IMR-90 (cell line): ENCODE measurements at regions not wholly inside any gene's neighbourhood (a gene's known extent, or its start where the extent isn't known, plus 50 kb on each side); places are given as distances from the start of the nearest gene placed in this dataset.

Experiments
- ATAC-seq: fragments of 200-7000 bp; cut with Tn5 transposase; 2 replicates; pipeline ENCODE4 v1.9.1; 2020; ENCODE audit warnings: low read depth, mild to moderate bottlenecking, moderate library complexity
- BruUV-seq: library from RNA; stranded (reverse); fragments of 400-500 nt; replicated peaks from 2 replicates; lab custom pipeline; 2021; lab: Mats Ljungman, UMichigan
- CTCF ChIA-PET: fragments of 300-600 bp; formaldehyde crosslinking; extraction: SDS; loops from one replicate; lab custom pipeline; 2021; ENCODE audit warnings: antibody characterized with exemption; lab: Yijun Ruan, JAX
- POLR2A ChIA-PET: fragments of 300-600 bp; sonication (Branson Sonifier 250); formaldehyde crosslinking; loops from one replicate; lab custom pipeline; 2022; ENCODE audit warnings: antibody characterized with exemption; ENCODE audit not compliant: unreplicated experiment; lab: Charles Lee
- DNase-seq: peaks from one replicate; pipeline ENCODE4 v3.0.0; 2013
- H2AFZ ChIP-seq: replicated peaks from 2 replicates; pipeline ENCODE3; 2013; ENCODE audit warnings: low read length, mild to moderate bottlenecking; ENCODE audit not compliant: poor library complexity
- H2AK5ac ChIP-seq: 2 replicates; pipeline ENCODE4 v1.6.1; 2013; ENCODE audit warnings: low read depth, low read length, inconsistent platforms
- H2AK9ac ChIP-seq: replicated peaks from 2 replicates; pipeline ENCODE3; 2013; ENCODE audit warnings: mild to moderate bottlenecking, low read depth, low read length, moderate library complexity; ENCODE audit not compliant: poor library complexity
- H2BK120ac ChIP-seq: 2 replicates; pipeline ENCODE4 v1.6.1; 2013; ENCODE audit warnings: low read depth, low read length, inconsistent platforms
- H2BK15ac ChIP-seq: 3 replicates; pipeline ENCODE4 v1.6.1; 2013; ENCODE audit warnings: low read depth, low read length, inconsistent platforms
- H2BK20ac ChIP-seq: 2 replicates; pipeline ENCODE4 v1.6.1; 2013; ENCODE audit warnings: low read depth, mild to moderate bottlenecking, inconsistent platforms, low read length, moderate library complexity
- H2BK5ac ChIP-seq: 2 replicates; pipeline ENCODE4 v1.6.1; 2013; ENCODE audit warnings: mild to moderate bottlenecking, low read depth, low read length, inconsistent platforms; ENCODE audit not compliant: poor library complexity, severe bottlenecking
- H3K14ac ChIP-seq: replicated peaks from 2 replicates; pipeline ENCODE4 v1.6.1; 2013; ENCODE audit warnings: low read depth, low read length, inconsistent platforms
- H3K18ac ChIP-seq: 2 replicates; pipeline ENCODE4 v1.6.1; 2013; ENCODE audit warnings: low read depth, low read length, control low read depth
- H3K23ac ChIP-seq: 2 replicates; pipeline ENCODE4 v1.6.1; 2013; ENCODE audit warnings: low read depth, low read length, inconsistent platforms
- H3K27ac ChIP-seq: 2 replicates; pipeline ENCODE4 v1.5.1; 2013; ENCODE audit warnings: mild to moderate bottlenecking, control low read depth, low read length; ENCODE audit not compliant: insufficient read depth
- H3K27me3 ChIP-seq: 2 replicates; pipeline ENCODE4 v1.6.1; 2013; ENCODE audit warnings: low read length; ENCODE audit not compliant: control insufficient read depth, insufficient read depth
- H3K36me3 ChIP-seq: 2 replicates; pipeline ENCODE4 v1.6.1; 2013; ENCODE audit warnings: low read length, mixed read lengths; ENCODE audit not compliant: control insufficient read depth, insufficient read depth
- H3K4ac ChIP-seq: 2 replicates; pipeline ENCODE4 v1.6.1; 2013; ENCODE audit warnings: low read depth, low read length, inconsistent platforms
- H3K4me1 ChIP-seq: 2 replicates; pipeline ENCODE4 v1.6.1; 2013; ENCODE audit warnings: low read length, mixed read lengths; ENCODE audit not compliant: control insufficient read depth, insufficient read depth
- H3K4me2 ChIP-seq: 2 replicates; pipeline ENCODE4 v1.6.1; 2013; ENCODE audit warnings: low read depth, mild to moderate bottlenecking, control low read depth, low read length, moderate library complexity
- H3K4me3 ChIP-seq: 2 replicates; pipeline ENCODE4 v1.5.1; 2013; ENCODE audit warnings: low read depth, mild to moderate bottlenecking, control low read depth, low read length, moderate library complexity; ENCODE audit not compliant: insufficient read depth
- H3K56ac ChIP-seq: 2 replicates; pipeline ENCODE4 v1.6.1; 2013; ENCODE audit warnings: low read length, inconsistent platforms; ENCODE audit not compliant: insufficient read depth; ENCODE audit errors: extremely low read depth
- H3K79me1 ChIP-seq, 2 experiments: 2 replicates each; pipeline ENCODE4 v1.6.1; 2013; ENCODE audit warnings: low read length in 2 of 2, inconsistent platforms in 1 of 2, low read depth in 1 of 2
- H3K9ac ChIP-seq: 2 replicates; pipeline ENCODE4 v1.6.1; 2013; ENCODE audit warnings: low read depth, low read length, control low read depth
- H3K9me1 ChIP-seq: 2 replicates; pipeline ENCODE4 v1.6.1; 2013; ENCODE audit warnings: low read length, inconsistent platforms; ENCODE audit not compliant: insufficient read depth
- H3K9me3 ChIP-seq: 2 replicates; pipeline ENCODE4 v1.6.1; 2013; ENCODE audit warnings: low read length; ENCODE audit not compliant: control insufficient read depth, insufficient read depth
- H4K20me1 ChIP-seq: 2 replicates; pipeline ENCODE4 v1.6.1; 2013; ENCODE audit warnings: low read length, inconsistent platforms; ENCODE audit not compliant: insufficient read depth
- H4K5ac ChIP-seq: 2 replicates; pipeline ENCODE4 v1.6.1; 2013; ENCODE audit warnings: mild to moderate bottlenecking, low read depth, low read length, control low read depth
- H4K8ac ChIP-seq, 2 experiments: 2 replicates each; pipeline ENCODE4 v1.6.1; 2013; ENCODE audit warnings: low read depth in 2 of 2, low read length in 2 of 2, control low read depth in 1 of 2, inconsistent platforms in 1 of 2
- H4K91ac ChIP-seq: 2 replicates; pipeline ENCODE4 v1.6.1; 2013; ENCODE audit warnings: low read depth, low read length, inconsistent platforms; ENCODE audit not compliant: insufficient read depth
- CEBPB ChIP-seq: IDR thresholded peaks from 2 replicates; pipeline ENCODE4 v1.6.1; 2012; ENCODE audit warnings: low read depth, low read length, improper control_type of control experiment
- CHD1 ChIP-seq: IDR thresholded peaks from 2 replicates; pipeline ENCODE4 v1.6.1; 2012; ENCODE audit warnings: low read depth, low read length, improper control_type of control experiment
- MAZ ChIP-seq: IDR thresholded peaks from 2 replicates; pipeline ENCODE4 v1.6.1; 2012; ENCODE audit warnings: low read depth, mild to moderate bottlenecking, low read length, improper control_type of control experiment, moderate library complexity, borderline replicate concordance
- MXI1 ChIP-seq: IDR thresholded peaks from 2 replicates; pipeline ENCODE4 v1.6.1; 2012; ENCODE audit warnings: low read depth, mild to moderate bottlenecking, low read length, moderate library complexity, borderline replicate concordance
- POLR2A ChIP-seq: IDR thresholded peaks from 2 replicates; pipeline ENCODE4 v1.6.1; 2012; ENCODE audit warnings: mild to moderate bottlenecking, low read depth, low read length
- RAD21 ChIP-seq: IDR thresholded peaks from 2 replicates; pipeline ENCODE4 v1.6.1; 2012; ENCODE audit warnings: low read length, improper control_type of control experiment
- RCOR1 ChIP-seq: IDR thresholded peaks from 2 replicates; pipeline ENCODE4 v1.6.1; 2012; ENCODE audit warnings: mild to moderate bottlenecking, low read length, improper control_type of control experiment; ENCODE audit not compliant: insufficient replicate concordance
- RFX5 ChIP-seq: IDR thresholded peaks from 2 replicates; pipeline ENCODE4 v1.8.0; 2012; ENCODE audit warnings: low read depth, mild to moderate bottlenecking, low read length, moderate library complexity
- WGBS, 2 experiments: methylation state at CpG; one replicate each; pipeline versions ENCODE4 v1.1.5 to v1.1.7; 2013; ENCODE audit warnings: missing lambda C conversion rate in 2 of 2; ENCODE audit not compliant: insufficient read length in 1 of 2; ENCODE audit errors: extremely low coverage in 2 of 2; 5-methylcytosine and 5-hydroxymethylcytosine counted together
- dilution Hi-C: fragments of 300-500 bp; cut with HindIII; formaldehyde crosslinking; loops from one replicate; pipeline ENCODE4 v1.14.3; 2018; ENCODE audit warnings: low sequenced_read_pairs; ENCODE audit not compliant: unreplicated experiment
- in situ Hi-C: fragments of 300-500 bp; cut with MboI; formaldehyde crosslinking; loops from 3 replicates; pipeline ENCODE4 v1.14.3; 2019; ENCODE audit warnings: low sequenced_read_pairs, inconsistent platforms, mixed read lengths
- intact Hi-C: fragments of 100-400 bp; cut with micrococcal nuclease; formaldehyde crosslinking; loops from 2 replicates; pipeline ENCODE4 v1.10.0; 2022
- TF ChIP-seq, protein P1 (sequence below): conservative IDR thresholded peaks from 2 replicates; pipeline ENCODE4 v1.5.1; 2012; ENCODE audit warnings: mild to moderate bottlenecking, low read depth, low read length, improper control_type of control experiment

DNA sequence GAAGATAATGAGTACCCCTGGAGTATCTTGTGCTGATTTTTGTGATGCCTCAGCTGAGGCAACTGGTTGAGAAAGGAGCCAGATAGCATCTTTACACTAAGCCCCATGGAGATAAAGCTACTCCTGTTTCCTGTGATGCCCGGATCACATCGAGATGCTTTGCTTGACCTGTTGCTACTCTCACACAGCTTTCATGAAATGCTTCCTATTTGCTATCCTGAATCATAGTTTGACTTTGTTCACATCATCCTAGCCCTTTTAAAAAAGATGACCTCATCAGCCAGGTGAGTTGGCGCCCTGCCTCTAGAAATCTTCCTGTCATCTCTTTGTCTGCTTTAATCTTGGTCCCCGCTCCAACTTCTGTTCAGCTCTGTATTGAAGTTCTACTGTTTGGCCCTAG lies 409.6 kb upstream of the TBL1XR1 start:
- Histone ChIP-seq H3K9me3 (peaks cover 5% of the 10 kb centered on the region), H3K23ac (no peak overlapping the region), H3K4me2 (no peak overlapping the region), H3K9me1 (no peaks in the 10 kb centered on the region), H4K8ac (no peak overlapping the region), H3K56ac (no peak overlapping the region), H4K20me1 (no peaks in the 10 kb centered on the region), H3K27me3 (no peaks in the 10 kb centered on the region), H2BK120ac (no peak overlapping the region), H3K4ac (no peak overlapping the region), H2AK9ac (no peak overlapping the region), H3K27ac (no peak overlapping the region), H3K4me1 (peaks cover 18% of the 10 kb centered on the region), H3K4me3 (no peak overlapping the region), H2AK5ac (no peak overlapping the region), H2BK20ac (no peak overlapping the region), H3K9ac (no peak overlapping the region), H3K18ac (peak overlapping the region; percentile 9; the same call in 1 of the 2 replicates), H2BK15ac (no peak overlapping the region), H3K14ac (no peak overlapping the region), H2BK5ac (no peak overlapping the region), H4K5ac (peak overlapping the region; percentile 68), H3K79me1 (no peaks in the 10 kb centered on the region), H2AFZ (no peak overlapping the region), H3K36me3 (no peaks in the 10 kb centered on the region), H4K91ac (no peak overlapping the region)
- TF ChIP-seq RAD21: no peak
- TF ChIP-seq CEBPB: no peak
- TF ChIP-seq POLR2A: no peak
- TF ChIP-seq, protein P1, sequence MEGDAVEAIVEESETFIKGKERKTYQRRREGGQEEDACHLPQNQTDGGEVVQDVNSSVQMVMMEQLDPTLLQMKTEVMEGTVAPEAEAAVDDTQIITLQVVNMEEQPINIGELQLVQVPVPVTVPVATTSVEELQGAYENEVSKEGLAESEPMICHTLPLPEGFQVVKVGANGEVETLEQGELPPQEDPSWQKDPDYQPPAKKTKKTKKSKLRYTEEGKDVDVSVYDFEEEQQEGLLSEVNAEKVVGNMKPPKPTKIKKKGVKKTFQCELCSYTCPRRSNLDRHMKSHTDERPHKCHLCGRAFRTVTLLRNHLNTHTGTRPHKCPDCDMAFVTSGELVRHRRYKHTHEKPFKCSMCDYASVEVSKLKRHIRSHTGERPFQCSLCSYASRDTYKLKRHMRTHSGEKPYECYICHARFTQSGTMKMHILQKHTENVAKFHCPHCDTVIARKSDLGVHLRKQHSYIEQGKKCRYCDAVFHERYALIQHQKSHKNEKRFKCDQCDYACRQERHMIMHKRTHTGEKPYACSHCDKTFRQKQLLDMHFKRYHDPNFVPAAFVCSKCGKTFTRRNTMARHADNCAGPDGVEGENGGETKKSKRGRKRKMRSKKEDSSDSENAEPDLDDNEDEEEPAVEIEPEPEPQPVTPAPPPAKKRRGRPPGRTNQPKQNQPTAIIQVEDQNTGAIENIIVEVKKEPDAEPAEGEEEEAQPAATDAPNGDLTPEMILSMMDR: no peak
- no peak for TF ChIP-seq RCOR1
- no peak for TF ChIP-seq MAZ
- no peak for TF ChIP-seq RFX5
- TF ChIP-seq MXI1: no peak
- no peak for TF ChIP-seq CHD1
- ATAC-seq: no peak
- POLR2A ChIA-PET: no interaction called here
- CTCF ChIA-PET: no interaction called here
- intact Hi-C loops: no loop called here
- BruUV-seq: no TSS peak
- dilution Hi-C loops: no loop called here
- in situ Hi-C loops: no loop called here
- 95% methylated on average over 2 of the region's 4 CpGs; no CpG with 5 or more reads in 1 of the 2 experiments for WGBS, 2 experiments
- no peak for DNase-seq
